K562 (cell line): ENCODE measurements at regions not wholly inside any gene's neighbourhood (a gene's known extent, or its start where the extent isn't known, plus 50 kb on each side); places are given as distances from the start of the nearest gene placed in this dataset.

ENCODE experiments used
- ATAC-seq: fragments of 200-7000 bp; cut with Tn5 transposase; 3 replicates; pipeline ENCODE4 v1.9.1; 2020; ENCODE audit warnings: moderate library complexity
- BruUV-seq: library from RNA; stranded (reverse); fragments of 400-500 nt; replicated peaks from 2 replicates; lab custom pipeline; 2021; lab: Mats Ljungman, UMichigan
- CTCF ChIA-PET: fragments of 300-600 bp; formaldehyde crosslinking; extraction: SDS; loops from one replicate; lab custom pipeline; 2021; ENCODE audit warnings: low intra/inter-chr PET ratio; lab: Yijun Ruan, JAX
- POLR2A ChIA-PET: fragments of 300-600, 350-650 bp; sonication (Branson Sonifier 250); formaldehyde crosslinking; extraction: SDS; loops from one replicate; lab custom pipeline; 2021; ENCODE audit warnings: antibody characterized with exemption, inconsistent platforms; lab: Yijun Ruan, JAX
- DNase-seq, 4 experiments: peaks; one replicate each; pipeline versions ENCODE4 v3.0.0 to v3.0.0-alpha.2; 2011 to 2018; ENCODE audit warnings: low spot score in 3 of 4, mixed read lengths in 3 of 4; ENCODE audit errors: extremely low read depth in 1 of 4
- FAIRE-seq: peaks from 2 replicates; lab custom pipeline; 2011; peaks lifted over from hg19 to GRCh38; lab: Jason Lieb, UNC
- H2AFZ ChIP-seq: 2 replicates; pipeline ENCODE4 v1.6.0; 2011; ENCODE audit warnings: low read depth, low read length, control low read depth, inconsistent platforms
- H3K27ac ChIP-seq: fragments of 200-600 bp; 3 replicates; pipeline ENCODE4 v1.8.0; 2011; ENCODE audit warnings: low read depth, mild to moderate bottlenecking, control low read depth, inconsistent platforms, low read length, moderate library complexity, mixed read lengths; ENCODE audit errors: extremely low read depth
- H3K27me3 ChIP-seq, 2 experiments: fragments of 300-600 bp in 1 of 2; 2 replicates in 1 of 2; 3 replicates in 1 of 2; pipeline versions ENCODE4 v1.6.0 to v1.8.0; 2011; ENCODE audit warnings: inconsistent platforms in 2 of 2, low read length in 2 of 2, mild to moderate bottlenecking in 1 of 2, mixed read lengths in 1 of 2, moderate library complexity in 1 of 2; ENCODE audit not compliant: control insufficient read depth in 2 of 2, insufficient read depth in 2 of 2
- H3K36me3 ChIP-seq: fragments of 300-600 bp; 3 replicates; pipeline ENCODE4 v1.8.0; 2011; ENCODE audit warnings: mild to moderate bottlenecking, low read length, inconsistent platforms; ENCODE audit not compliant: control insufficient read depth, insufficient read depth
- H3K4me1 ChIP-seq, 2 experiments: fragments of 200-600 bp in 1 of 2; replicated peaks in 1 of 2; 2 replicates in 1 of 2; 3 replicates in 1 of 2; pipeline versions ENCODE4 v1.5.1 to v1.8.0; 2011; ENCODE audit warnings: inconsistent platforms in 2 of 2, low read length in 2 of 2, mild to moderate bottlenecking in 1 of 2, mixed read lengths in 1 of 2, moderate library complexity in 1 of 2; ENCODE audit not compliant: control insufficient read depth in 2 of 2, insufficient read depth in 2 of 2
- H3K4me2 ChIP-seq: 2 replicates; pipeline ENCODE4 v1.6.1; 2011; ENCODE audit warnings: low read length, control low read depth, inconsistent platforms, mixed read lengths; ENCODE audit not compliant: insufficient read depth
- H3K4me3 ChIP-seq: fragments of 200-600 bp; sonication (generic), shearing (Covaris generic); 2 replicates; pipeline ENCODE4 v1.5.1; 2016; ENCODE audit warnings: control low read depth, inconsistent platforms
- H3K79me2 ChIP-seq: fragments of 200-600 bp; 3 replicates; pipeline ENCODE4 v1.8.0; 2011; ENCODE audit warnings: low read length, inconsistent platforms; ENCODE audit not compliant: control insufficient read depth, insufficient read depth
- H3K9ac ChIP-seq, 2 experiments: 2 replicates each; pipeline versions ENCODE4 v1.6.0 to v1.6.1; 2011; ENCODE audit warnings: low read depth in 2 of 2, low read length in 2 of 2, control low read depth in 1 of 2, inconsistent platforms in 1 of 2, mild to moderate bottlenecking in 1 of 2, mixed read lengths in 1 of 2; ENCODE audit not compliant: insufficient read depth in 1 of 2
- H3K9me1 ChIP-seq: one replicate; pipeline ENCODE4 v1.6.0; 2011; ENCODE audit warnings: inconsistent platforms, mild to moderate bottlenecking, low read length, moderate library complexity; ENCODE audit not compliant: control insufficient read depth, insufficient read depth
- H3K9me3 ChIP-seq: replicated peaks from 2 replicates; pipeline ENCODE4 v1.5.1; 2011; ENCODE audit warnings: low read depth, low read length, inconsistent platforms; ENCODE audit not compliant: control insufficient read depth, insufficient read depth
- H4K20me1 ChIP-seq: replicated peaks from 2 replicates; pipeline ENCODE4 v1.6.1; 2011; ENCODE audit warnings: low read length, inconsistent platforms, mixed read lengths; ENCODE audit not compliant: control insufficient read depth, insufficient read depth
- ARHGAP35 ChIP-seq: fragments of 450-650 bp; IDR thresholded peaks from 2 replicates; pipeline ENCODE4 v1.6.1; 2018; ENCODE audit not compliant: partially characterized antibody
- BMI1 ChIP-seq: fragments of 150-350 bp; IDR thresholded peaks from 2 replicates; pipeline ENCODE4 v1.6.1; 2014; ENCODE audit warnings: low read length
- C11orf30 ChIP-seq: fragments of 450-650 bp; IDR thresholded peaks from 2 replicates; pipeline ENCODE4 v1.6.1; 2016; ENCODE audit warnings: low read depth, mild to moderate bottlenecking
- CHAMP1 ChIP-seq: fragments of 450-650 bp; IDR thresholded peaks from 2 replicates; pipeline ENCODE4 v1.6.1; 2016; ENCODE audit warnings: mild to moderate bottlenecking
- HES1 ChIP-seq: fragments of 450-650 bp; IDR thresholded peaks from 2 replicates; pipeline ENCODE4 v1.6.1; 2016; ENCODE audit warnings: low read depth, mild to moderate bottlenecking, moderate library complexity
- KDM2B ChIP-seq: fragments of 250-450 bp; sonication (Bioruptor Pico); IDR thresholded peaks from 2 replicates; pipeline ENCODE4 v1.8.0; 2021; ENCODE audit warnings: mild to moderate bottlenecking, moderate library complexity
- MCM7 ChIP-seq, 2 experiments: fragments of 450-650 bp; IDR thresholded peaks; 2 replicates each; pipeline ENCODE4 v1.6.1; 2016 to 2018
- MYC ChIP-seq, 2 experiments: fragments of 250-450 bp in 1 of 2; sonication (Bioruptor Pico) in 1 of 2; IDR thresholded peaks; 2 replicates each; pipeline versions ENCODE4 v1.5.1 to v1.6.1; 2012 to 2021; ENCODE audit warnings: low read depth in 2 of 2, borderline replicate concordance in 1 of 2, improper control_type of control experiment in 1 of 2, low read length in 1 of 2, mild to moderate bottlenecking in 1 of 2, moderate library complexity in 1 of 2
- PBX2 ChIP-seq, 2 experiments: IDR thresholded peaks in 1 of 2; conservative IDR thresholded peaks in 1 of 2; 2 replicates each; pipeline ENCODE4 v1.6.1; 2016; ENCODE audit warnings: low read depth in 2 of 2, mild to moderate bottlenecking in 1 of 2, missing compliant biosample characterization in 1 of 2, missing genetic modification characterization in 1 of 2, moderate library complexity in 1 of 2
- SREBF2 ChIP-seq: sonication (generic); formaldehyde crosslinking; IDR thresholded peaks from 2 replicates; pipeline ENCODE4 v1.4.0; 2020; ENCODE audit warnings: mild to moderate bottlenecking, missing genetic modification reagents
- SRSF1 ChIP-seq: fragments of 200-400 bp; formaldehyde crosslinking; IDR thresholded peaks from 2 replicates; pipeline ENCODE4 v1.6.1; 2017; ENCODE audit warnings: mild to moderate bottlenecking, low read depth, low read length, moderate library complexity
- SRSF7 ChIP-seq: fragments of 200-400 bp; formaldehyde crosslinking; optimal IDR thresholded peaks from 2 replicates; pipeline ENCODE3; 2017; ENCODE audit warnings: mild to moderate bottlenecking, low read depth, low read length
- ZKSCAN1 ChIP-seq: fragments of 150-350 bp; IDR thresholded peaks from 2 replicates; pipeline ENCODE4 v1.6.1; 2016; ENCODE audit warnings: low read depth, low read length
- ZNF263 ChIP-seq: sonication (generic); formaldehyde crosslinking; IDR thresholded peaks from 2 replicates; pipeline ENCODE4 v1.8.0; 2022; ENCODE audit warnings: mild to moderate bottlenecking, missing genetic modification reagents, borderline replicate concordance
- ZNF644 ChIP-seq: fragments of 200-800 bp; sonication (Bioruptor generic); IDR thresholded peaks from 2 replicates; pipeline ENCODE4 v1.6.1; 2016; ENCODE audit warnings: low read depth, missing genetic modification characterization, missing compliant biosample characterization
- WGBS: fragments of 100-300 bp; shearing (Covaris generic); methylation state at CpG from one replicate; pipeline ENCODE4 v1.1.6; 2016; ENCODE audit warnings: low coverage, mixed read lengths; ENCODE audit not compliant: insufficient coverage; ENCODE audit errors: missing lambda C conversion rate; 5-methylcytosine and 5-hydroxymethylcytosine counted together
- in situ Hi-C: fragments of 300-500 bp; cut with MboI; formaldehyde crosslinking; loops from 4 replicates; pipeline ENCODE4 v1.15.0; 2018; ENCODE audit warnings: inconsistent platforms, mixed read lengths
- intact Hi-C: fragments of 100-400 bp; cut with micrococcal nuclease; formaldehyde crosslinking; loops from 2 replicates; pipeline ENCODE4 v1.14.2; 2022

- TF ChIP-seq MYC (IDR thresholded peaks at IDR 0.05; ENCODE audit: low read depth, low read length) = no peak
- no peak for TF ChIP-seq MYC (CRISPR knock-in tag; IDR thresholded peaks at IDR 0.05; ENCODE audit: borderline replicate concordance, low read depth)
- TF ChIP-seq SRSF7 = no peak
Observed at GRCh38 chr2:176514805-176515500, 245.7 kb downstream of the MTX2 start (continued).

GRCh38 chr2:176516051-176516602, 246.9 kb downstream of the MTX2 start:
- Histone ChIP-seq H3K27me3 (peaks cover 0 to 4% of the 10 kb centered on the region in 2 experiments; a peak in 1 of 5 replicates), H3K9me3 (no peaks in the 10 kb centered on the region), H3K4me1 (no peaks in the 10 kb centered on the region), H3K4me2 (no peak overlapping the region), H3K9me1 (no peaks in the 10 kb centered on the region), H2AFZ (no peak overlapping the region), H3K79me2 (no peaks in the 10 kb centered on the region), H3K4me3 (no peak overlapping the region), H3K9ac (no peak overlapping the region), H3K36me3 (no peaks in the 10 kb centered on the region), H4K20me1 (no peaks in the 10 kb centered on the region), H3K27ac (no peak overlapping the region)
- ATAC-seq (no peak), DNase-seq (no peak), FAIRE-seq (no peak)
- in situ Hi-C loops = no loop called here
- BruUV-seq = no TSS peak
- WGBS = 0% methylated on average over 1 of the region's 1 CpG
- POLR2A ChIA-PET = no interaction called here
- CTCF ChIA-PET = no interaction called here
- intact Hi-C loops = no loop called here
- TF ChIP-seq HES1 (no peak), ARHGAP35 (no peak), ZNF644 (tag) (no peak), MCM7 (IDR thresholded peaks at IDR 0.05) (no peak), SREBF2 (CRISPR knock-in tag) (no peak), BMI1 (no peak), CHAMP1 (no peak), PBX2 (CRISPR knock-in tag; IDR thresholded peaks at IDR 0.05; ENCODE audit: low read depth) (no peak), PBX2 (tag; conservative IDR thresholded peaks at IDR 0.05; ENCODE audit: low read depth) (no peak), SRSF1 (no peak), ZKSCAN1 (no peak), C11orf30 (no peak), ZNF263 (no peak), KDM2B (CRISPR knock-in tag) (no peak)
